ENCODE measurements at regions not wholly inside any gene's neighbourhood (a gene's known extent, or its start where the extent isn't known, plus 50 kb on each side); places are given as distances from the start of the nearest gene placed in this dataset.
"Not testable (repeated sequence)": the region's sequence is repeated elsewhere in the genome, so short reads cannot be mapped to it uniquely, and the experiment has no call there.

GRCh38 chr10:55746002-55746401 is 615.1 kb downstream of the ZWINT start:
- 48% methylated on average over 1 of the region's 1 CpG for WGBS
- TF ChIP-seq CTCF (IDR thresholded peaks at IDR 0.05) (no peak), POLR2A (IDR thresholded peaks at IDR 0.05) (no peak), POLR2AphosphoS5 (IDR thresholded peaks at IDR 0.05) (no peak)
- Histone ChIP-seq H3K36me3 (no peaks in the 10 kb centered on the region), H3K4me3 (no peak overlapping the region), H3K27ac (no peak overlapping the region), H3K9me3 (no peaks in the 10 kb centered on the region), H3K27me3 (replicated peaks; ENCODE audit: insufficient read depth) (no peaks in the 10 kb centered on the region), H3K4me1 (replicated peaks) (no peaks in the 10 kb centered on the region)
- DNase-seq (ENCODE audit: low spot score) = no peak
- intact Hi-C loops (cut with DNase I) = no loop called here

GRCh38 chr10:55742487-55742886 is 618.6 kb downstream of the ZWINT start:
- H3K27me3 ChIP-seq (replicated peaks; ENCODE audit: insufficient read depth) = no peaks in the 10 kb centered on the region
- intact Hi-C loops (cut with DNase I) = no loop called here
- DNase-seq (ENCODE audit: low spot score) = no peak
- H3K27ac ChIP-seq = no peak overlapping the region
- 75% methylated on average over 2 of the region's 2 CpGs for WGBS
- no peaks in the 10 kb centered on the region for H3K36me3 ChIP-seq
- TF ChIP-seq POLR2A (IDR thresholded peaks at IDR 0.05) (no peak), POLR2AphosphoS5 (IDR thresholded peaks at IDR 0.05) (no peak), CTCF (IDR thresholded peaks at IDR 0.05) (no peak)
- H3K4me1 ChIP-seq (replicated peaks) = no peaks in the 10 kb centered on the region
- H3K9me3 ChIP-seq = no peaks in the 10 kb centered on the region
- H3K4me3 ChIP-seq = no peak overlapping the region

- H3K27ac ChIP-seq; H3K9me3 ChIP-seq; H3K27me3 ChIP-seq (replicated peaks; ENCODE audit: insufficient read depth); H3K36me3 ChIP-seq; H3K4me3 ChIP-seq; DNase-seq (ENCODE audit: low spot score); H3K4me1 ChIP-seq (replicated peaks); intact Hi-C loops (cut with DNase I): not testable (repeated sequence)
- 8% methylated on average over 1 of the region's 2 CpGs for WGBS
Observed at GRCh38 chr10:55740767-55741166, 620.3 kb downstream of the ZWINT start.

- no peak for DNase-seq (ENCODE audit: low spot score)
- TF ChIP-seq POLR2A (IDR thresholded peaks at IDR 0.05) (no peak), CTCF (IDR thresholded peaks at IDR 0.05) (no peak), POLR2AphosphoS5 (IDR thresholded peaks at IDR 0.05) (no peak)
- H3K4me3 ChIP-seq = no peak overlapping the region
- 93% methylated on average over 2 of the region's 2 CpGs for WGBS
- no peaks in the 10 kb centered on the region for H3K36me3 ChIP-seq
- H3K4me1 ChIP-seq (replicated peaks) = no peaks in the 10 kb centered on the region
- intact Hi-C loops (cut with DNase I) = no loop called here
- H3K27ac ChIP-seq = no peak overlapping the region
- H3K9me3 ChIP-seq = no peaks in the 10 kb centered on the region
- no peaks in the 10 kb centered on the region for H3K27me3 ChIP-seq (replicated peaks; ENCODE audit: insufficient read depth)
Observed at GRCh38 chr10:55740110-55740509, 620.9 kb downstream of the ZWINT start.

- intact Hi-C loops (cut with DNase I) = no loop called here
- Histone ChIP-seq H3K4me3 (no peak overlapping the region), H3K27me3 (replicated peaks; ENCODE audit: insufficient read depth) (no peaks in the 10 kb centered on the region), H3K27ac (no peak overlapping the region), H3K4me1 (replicated peaks) (no peaks in the 10 kb centered on the region), H3K9me3 (no peaks in the 10 kb centered on the region), H3K36me3 (no peaks in the 10 kb centered on the region)
- no peak for DNase-seq (ENCODE audit: low spot score)
- 57% methylated on average over 2 of the region's 2 CpGs for WGBS
- TF ChIP-seq CTCF (IDR thresholded peaks at IDR 0.05) (no peak), POLR2A (IDR thresholded peaks at IDR 0.05) (no peak), POLR2AphosphoS5 (IDR thresholded peaks at IDR 0.05) (no peak)
Observed at GRCh38 chr10:55734112-55734511, 626.9 kb downstream of the ZWINT start.

Data from prostate gland (tissue), 2 donors.